ENCODE measurements at regions not wholly inside any gene's neighbourhood (a gene's known extent, or its start where the extent isn't known, plus 50 kb on each side); places are given as distances from the start of the nearest gene placed in this dataset.

GRCh38 chr9:99282406-99282805 lies 60.3 kb downstream of the SEC61B start:
- peaks cover 16% of the 10 kb centered on the region for H3K27me3 Mint-ChIP-seq (ENCODE audit: low read depth)
- DNase-seq (no peak), ATAC-seq (no peak)
- CTCF ChIA-PET: interaction anchor here (0.7 to 1.5 kb wide), 2 partner anchors 16 to 17 kb away, joined by 3 to 7 read pairs; no protein-coding TSS in a partner anchor
- no peaks in the 10 kb centered on the region for H3K9me3 Mint-ChIP-seq (ENCODE audit: insufficient read depth)
- POLR2A ChIA-PET: no interaction called here
- peaks cover 2% of the 10 kb centered on the region for H3K4me1 Mint-ChIP-seq (ENCODE audit: low read depth)
- H3K4me3 Mint-ChIP-seq: no peak overlapping the region
- H3K36me3 Mint-ChIP-seq (ENCODE audit: low read depth): no peaks in the 10 kb centered on the region
- no peak overlapping the region for H3K27ac Mint-ChIP-seq

- ATAC-seq (no peak), DNase-seq (no peak)
- ChIA-PET CTCF (no interaction called here), POLR2A (no interaction called here)
- no peaks in the 10 kb centered on the region for H3K36me3 Mint-ChIP-seq (ENCODE audit: low read depth)
- H3K4me3 Mint-ChIP-seq: no peak overlapping the region
- H3K4me1 Mint-ChIP-seq (ENCODE audit: low read depth): peaks cover 2% of the 10 kb centered on the region
- no peak overlapping the region for H3K27ac Mint-ChIP-seq
- H3K27me3 Mint-ChIP-seq (ENCODE audit: low read depth): peaks cover 14% of the 10 kb centered on the region
- H3K9me3 Mint-ChIP-seq (ENCODE audit: insufficient read depth): no peaks in the 10 kb centered on the region
Measured at GRCh38 chr9:99285965-99286364, 63.9 kb downstream of the SEC61B start.

GRCh38 chr9:99286536-99286935 lies 64.5 kb downstream of the SEC61B start:
- ATAC-seq (no peak), DNase-seq (no peak)
- H3K27me3 Mint-ChIP-seq (ENCODE audit: low read depth): peaks cover 14% of the 10 kb centered on the region
- POLR2A ChIA-PET: no interaction called here
- no peak overlapping the region for H3K4me3 Mint-ChIP-seq
- no peaks in the 10 kb centered on the region for H3K36me3 Mint-ChIP-seq (ENCODE audit: low read depth)
- H3K4me1 Mint-ChIP-seq (ENCODE audit: low read depth): peaks cover 2% of the 10 kb centered on the region
- no peak overlapping the region for H3K27ac Mint-ChIP-seq
- no peaks in the 10 kb centered on the region for H3K9me3 Mint-ChIP-seq (ENCODE audit: insufficient read depth)
- CTCF ChIA-PET: no interaction called here

GRCh38 chr9:99287641-99288040 lies 65.6 kb downstream of the SEC61B start:
- peaks cover 2% of the 10 kb centered on the region for H3K4me1 Mint-ChIP-seq (ENCODE audit: low read depth)
- H3K4me3 Mint-ChIP-seq: no peak overlapping the region
- H3K9me3 Mint-ChIP-seq (ENCODE audit: insufficient read depth): no peaks in the 10 kb centered on the region
- DNase-seq (no peak), ATAC-seq (no peak)
- ChIA-PET POLR2A (no interaction called here), CTCF (interaction anchor here (0.6 kb wide), 1 partner anchor 159 kb away, joined by 3 read pairs; no protein-coding TSS in a partner anchor)
- peaks cover 11% of the 10 kb centered on the region for H3K27me3 Mint-ChIP-seq (ENCODE audit: low read depth)
- H3K27ac Mint-ChIP-seq: no peak overlapping the region
- no peaks in the 10 kb centered on the region for H3K36me3 Mint-ChIP-seq (ENCODE audit: low read depth)

- no peak overlapping the region for H3K4me3 Mint-ChIP-seq
- H3K4me1 Mint-ChIP-seq (ENCODE audit: low read depth): peaks cover 2% of the 10 kb centered on the region
- no peaks in the 10 kb centered on the region for H3K36me3 Mint-ChIP-seq (ENCODE audit: low read depth)
- H3K9me3 Mint-ChIP-seq (ENCODE audit: insufficient read depth): no peaks in the 10 kb centered on the region
- ATAC-seq (no peak), DNase-seq (no peak)
- peaks cover 10% of the 10 kb centered on the region for H3K27me3 Mint-ChIP-seq (ENCODE audit: low read depth)
- CTCF ChIA-PET: no interaction called here
- POLR2A ChIA-PET: no interaction called here
- H3K27ac Mint-ChIP-seq: no peak overlapping the region
Measured at GRCh38 chr9:99288830-99289229, 66.7 kb downstream of the SEC61B start.

GRCh38 chr9:99294850-99295461 lies 72.9 kb downstream of the SEC61B start:
- ATAC-seq (no peak), DNase-seq (no peak)
- ChIA-PET CTCF (no interaction called here), POLR2A (no interaction called here)
- H3K4me1 Mint-ChIP-seq (ENCODE audit: low read depth): no peaks in the 10 kb centered on the region
- peaks cover 12% of the 10 kb centered on the region for H3K27me3 Mint-ChIP-seq (ENCODE audit: low read depth)
- no peak overlapping the region for H3K4me3 Mint-ChIP-seq
- no peak overlapping the region for H3K27ac Mint-ChIP-seq
- H3K36me3 Mint-ChIP-seq (ENCODE audit: low read depth): no peaks in the 10 kb centered on the region
- H3K9me3 Mint-ChIP-seq (ENCODE audit: insufficient read depth): no peaks in the 10 kb centered on the region

- Mint-ChIP-seq H3K4me3 (no peak overlapping the region), H3K27ac (no peak overlapping the region), H3K36me3 (ENCODE audit: low read depth) (no peaks in the 10 kb centered on the region), H3K27me3 (ENCODE audit: low read depth) (peaks cover 16% of the 10 kb centered on the region), H3K9me3 (ENCODE audit: insufficient read depth) (no peaks in the 10 kb centered on the region), H3K4me1 (ENCODE audit: low read depth) (no peaks in the 10 kb centered on the region)
- ChIA-PET CTCF (interaction anchor here (1.3 to 2.7 kb wide), 2 partner anchors 10 to 65 kb away, joined by 3 to 10 read pairs; no protein-coding TSS in a partner anchor), POLR2A (interaction anchor here (0.6 kb wide), 1 partner anchor 423 kb away, joined by 3 read pairs; no protein-coding TSS in a partner anchor)
- ATAC-seq (peak; percentile 50), DNase-seq (no peak)
Measured at GRCh38 chr9:99296291-99296951, 74.3 kb downstream of the SEC61B start.

- Mint-ChIP-seq H3K27ac (no peak overlapping the region), H3K4me3 (no peak overlapping the region), H3K36me3 (ENCODE audit: low read depth) (no peaks in the 10 kb centered on the region), H3K4me1 (ENCODE audit: low read depth) (no peaks in the 10 kb centered on the region), H3K9me3 (ENCODE audit: insufficient read depth) (no peaks in the 10 kb centered on the region), H3K27me3 (ENCODE audit: low read depth) (peaks cover 14% of the 10 kb centered on the region)
- ChIA-PET POLR2A (no interaction called here), CTCF (interaction anchor here (1.0 to 2.7 kb wide), 2 partner anchors 67 to 712 kb away, joined by 3 to 10 read pairs; no protein-coding TSS in a partner anchor)
- ATAC-seq: no peak
- DNase-seq: no peak
Measured at GRCh38 chr9:99298614-99299013, 76.5 kb downstream of the SEC61B start.

GRCh38 chr9:99299211-99300102 lies 77.4 kb downstream of the SEC61B start:
- ATAC-seq: no peak
- Mint-ChIP-seq H3K36me3 (ENCODE audit: low read depth) (no peaks in the 10 kb centered on the region), H3K4me1 (ENCODE audit: low read depth) (no peaks in the 10 kb centered on the region), H3K4me3 (no peak overlapping the region), H3K9me3 (ENCODE audit: insufficient read depth) (no peaks in the 10 kb centered on the region), H3K27me3 (ENCODE audit: low read depth) (peaks cover 18% of the 10 kb centered on the region), H3K27ac (no peak overlapping the region)
- DNase-seq: no peak
- POLR2A ChIA-PET: no interaction called here
- CTCF ChIA-PET: no interaction called here

GRCh38 chr9:99300103-99300439 lies 78.0 kb downstream of the SEC61B start:
- Mint-ChIP-seq H3K27me3 (ENCODE audit: low read depth) (peaks cover 16% of the 10 kb centered on the region), H3K4me1 (ENCODE audit: low read depth) (no peaks in the 10 kb centered on the region), H3K4me3 (no peak overlapping the region), H3K9me3 (ENCODE audit: insufficient read depth) (no peaks in the 10 kb centered on the region), H3K27ac (no peak overlapping the region), H3K36me3 (ENCODE audit: low read depth) (no peaks in the 10 kb centered on the region)
- CTCF ChIA-PET: interaction anchor here (1.0 kb wide), 1 partner anchor 137 kb away, joined by 3 read pairs; no protein-coding TSS in a partner anchor
- POLR2A ChIA-PET: no interaction called here
- DNase-seq: no peak
- no peak for ATAC-seq

GRCh38 chr9:99300603-99301002 lies 78.5 kb downstream of the SEC61B start:
- peaks cover 16% of the 10 kb centered on the region for H3K27me3 Mint-ChIP-seq (ENCODE audit: low read depth)
- no peaks in the 10 kb centered on the region for H3K4me1 Mint-ChIP-seq (ENCODE audit: low read depth)
- H3K4me3 Mint-ChIP-seq: no peak overlapping the region
- H3K36me3 Mint-ChIP-seq (ENCODE audit: low read depth): no peaks in the 10 kb centered on the region
- DNase-seq (no peak), ATAC-seq (no peak)
- no peaks in the 10 kb centered on the region for H3K9me3 Mint-ChIP-seq (ENCODE audit: insufficient read depth)
- no peak overlapping the region for H3K27ac Mint-ChIP-seq
- ChIA-PET CTCF (interaction anchor here (1.0 kb wide), 1 partner anchor 137 kb away, joined by 3 read pairs; no protein-coding TSS in a partner anchor), POLR2A (no interaction called here)

GRCh38 chr9:99303177-99303576 lies 81.1 kb downstream of the SEC61B start:
- DNase-seq (no peak), ATAC-seq (no peak)
- POLR2A ChIA-PET: interaction anchor here (0.5 kb wide), 1 partner anchor 463 kb away, joined by 4 read pairs; no protein-coding TSS in a partner anchor
- CTCF ChIA-PET: interaction anchor here (1.3 to 1.5 kb wide), 2 partner anchors 71 to 119 kb away, joined by 3 to 6 read pairs; no protein-coding TSS in a partner anchor
- no peaks in the 10 kb centered on the region for H3K4me1 Mint-ChIP-seq (ENCODE audit: low read depth)
- H3K27ac Mint-ChIP-seq: no peak overlapping the region
- peaks cover 11% of the 10 kb centered on the region for H3K27me3 Mint-ChIP-seq (ENCODE audit: low read depth)
- H3K9me3 Mint-ChIP-seq (ENCODE audit: insufficient read depth): no peaks in the 10 kb centered on the region
- no peak overlapping the region for H3K4me3 Mint-ChIP-seq
- H3K36me3 Mint-ChIP-seq (ENCODE audit: low read depth): no peaks in the 10 kb centered on the region

All from activated CD8-positive, alpha-beta T cell treated with anti-CD3 and anti-CD28 coated beads, Interleukin-2, amount 10 ng/mL, durations not matched to agents 7 days and 5 days (primary cell).